ENCODE measurements at regions not wholly inside any gene's neighbourhood (a gene's known extent, or its start where the extent isn't known, plus 50 kb on each side); places are given as distances from the start of the nearest gene placed in this dataset.
A peak's percentile ranks its signal among the peaks of the same experiment; 100 is the strongest.

GRCh38 chr2:82992968-82993367 is 1466.1 kb downstream of the SUCLG1 start:
- TF ChIP-seq TAF1 (IDR thresholded peaks at IDR 0.05; ENCODE audit: low read depth) (no peak), MAX (IDR thresholded peaks at IDR 0.05) (no peak), FOXM1 (IDR thresholded peaks at IDR 0.05; ENCODE audit: borderline replicate concordance, low read depth) (no peak), ZBTB7A (IDR thresholded peaks at IDR 0.05; ENCODE audit: low read depth) (no peak), EP300 (IDR thresholded peaks at IDR 0.05; ENCODE audit: borderline replicate concordance) (no peak), USF1 (IDR thresholded peaks at IDR 0.05) (no peak), CEBPB (IDR thresholded peaks at IDR 0.05) (no peak), NFIC (IDR thresholded peaks at IDR 0.05) (no peak), RAD21 (IDR thresholded peaks at IDR 0.05; ENCODE audit: low read depth) (no peak)

GRCh38 chr2:82987706-82988105 is 1471.4 kb downstream of the SUCLG1 start:
- TF ChIP-seq RAD21 (IDR thresholded peaks at IDR 0.05; ENCODE audit: low read depth), result peak; percentile 12; the same call in 1 of the 2 replicates

GRCh38 chr2:82986899-82987298 is 1472.2 kb downstream of the SUCLG1 start:
- no peak for TF ChIP-seq RAD21 (IDR thresholded peaks at IDR 0.05; ENCODE audit: low read depth)
- no peak for TF ChIP-seq CREB1 (IDR thresholded peaks at IDR 0.05; ENCODE audit: low read depth)
- TF ChIP-seq CEBPB (IDR thresholded peaks at IDR 0.05), result no peak
- no peak for TF ChIP-seq USF1 (IDR thresholded peaks at IDR 0.05)
- no peak for TF ChIP-seq REST (IDR thresholded peaks at IDR 0.05; ENCODE audit: low read depth)
- no peak for TF ChIP-seq FOXM1 (IDR thresholded peaks at IDR 0.05; ENCODE audit: borderline replicate concordance, low read depth)
- no peak for TF ChIP-seq EP300 (IDR thresholded peaks at IDR 0.05; ENCODE audit: borderline replicate concordance)

- TF ChIP-seq USF1 (IDR thresholded peaks at IDR 0.05) (no peak), EP300 (IDR thresholded peaks at IDR 0.05; ENCODE audit: borderline replicate concordance) (no peak), FOXM1 (IDR thresholded peaks at IDR 0.05; ENCODE audit: borderline replicate concordance, low read depth) (no peak), TCF12 (IDR thresholded peaks at IDR 0.05; ENCODE audit: low read depth) (no peak), CREB1 (IDR thresholded peaks at IDR 0.05; ENCODE audit: low read depth) (no peak), TAF1 (IDR thresholded peaks at IDR 0.05; ENCODE audit: low read depth) (no peak), NFIC (IDR thresholded peaks at IDR 0.05) (no peak)
Measured at GRCh38 chr2:82985572-82986197, 1473.4 kb downstream of the SUCLG1 start.

- TF ChIP-seq TCF12 (IDR thresholded peaks at IDR 0.05; ENCODE audit: low read depth) (no peak), CEBPB (IDR thresholded peaks at IDR 0.05) (no peak), EP300 (IDR thresholded peaks at IDR 0.05; ENCODE audit: borderline replicate concordance) (no peak), ZBTB7A (IDR thresholded peaks at IDR 0.05; ENCODE audit: low read depth) (no peak)
Measured at GRCh38 chr2:82968358-82968757, 1490.7 kb downstream of the SUCLG1 start.

- TF ChIP-seq TCF12 (IDR thresholded peaks at IDR 0.05; ENCODE audit: low read depth) (no peak), TEAD4 (IDR thresholded peaks at IDR 0.05) (no peak), MAX (IDR thresholded peaks at IDR 0.05) (no peak)
Measured at GRCh38 chr2:82964341-82964740, 1494.7 kb downstream of the SUCLG1 start.

- TF ChIP-seq TCF12 (IDR thresholded peaks at IDR 0.05; ENCODE audit: low read depth), result no peak
- TF ChIP-seq MAX (IDR thresholded peaks at IDR 0.05), result no peak
- no peak for TF ChIP-seq EP300 (IDR thresholded peaks at IDR 0.05; ENCODE audit: borderline replicate concordance)
- no peak for TF ChIP-seq FOXM1 (IDR thresholded peaks at IDR 0.05; ENCODE audit: borderline replicate concordance, low read depth)
- TF ChIP-seq RAD21 (IDR thresholded peaks at IDR 0.05; ENCODE audit: low read depth), result no peak
- TF ChIP-seq EGR1 (IDR thresholded peaks at IDR 0.05), result no peak
- no peak for TF ChIP-seq REST (IDR thresholded peaks at IDR 0.05; ENCODE audit: low read depth)
- TF ChIP-seq NFIC (IDR thresholded peaks at IDR 0.05), result no peak
- TF ChIP-seq ZBTB7A (IDR thresholded peaks at IDR 0.05; ENCODE audit: low read depth), result no peak
- TF ChIP-seq TEAD4 (IDR thresholded peaks at IDR 0.05), result no peak
- no peak for TF ChIP-seq USF1 (IDR thresholded peaks at IDR 0.05)
- TF ChIP-seq CREB1 (IDR thresholded peaks at IDR 0.05; ENCODE audit: low read depth), result no peak
- TF ChIP-seq CEBPB (IDR thresholded peaks at IDR 0.05), result no peak
- TF ChIP-seq TAF1 (IDR thresholded peaks at IDR 0.05; ENCODE audit: low read depth), result no peak
- no peak for TF ChIP-seq YY1 (IDR thresholded peaks at IDR 0.05; ENCODE audit: low read depth)
Measured at GRCh38 chr2:82959727-82960126, 1499.4 kb downstream of the SUCLG1 start.
